Endothelial cell of umbilical vein (primary cell): ENCODE measurements at regions not wholly inside any gene's neighbourhood (a gene's known extent, or its start where the extent isn't known, plus 50 kb on each side); places are given as distances from the start of the nearest gene placed in this dataset.

ENCODE experiments used
- BruUV-seq: library from RNA; stranded (reverse); fragments of 400-500 nt; replicated peaks from 2 replicates; lab custom pipeline; 2021; lab: Mats Ljungman, UMichigan
- CTCF ChIA-PET: fragments of 300-600, 350-600 bp; sonication (Branson Sonifier 250); formaldehyde crosslinking; loops from one replicate; lab custom pipeline; 2021; ENCODE audit warnings: antibody characterized with exemption, inconsistent platforms; lab: Charles Lee
- POLR2A ChIA-PET: fragments of 300-600, 350-600 bp; sonication (Branson Sonifier 250); formaldehyde crosslinking; loops from one replicate; lab custom pipeline; 2021; ENCODE audit warnings: antibody characterized with exemption, inconsistent platforms; lab: Charles Lee
- DNase-seq: peaks from one replicate; pipeline ENCODE4 v3.0.0-alpha.2; 2011; ENCODE audit warnings: low read depth, low spot score
- FAIRE-seq: peaks from 2 replicates; lab custom pipeline; 2011; peaks lifted over from hg19 to GRCh38; lab: Jason Lieb, UNC
- H2AFZ ChIP-seq: 2 replicates; pipeline ENCODE4 v1.6.0; 2012; ENCODE audit warnings: low read depth, low read length, control low read depth, inconsistent platforms
- H3K27ac ChIP-seq: 2 replicates; pipeline ENCODE4 v1.5.1; 2011; ENCODE audit warnings: low read depth, mild to moderate bottlenecking, control low read depth, low read length, moderate library complexity; ENCODE audit not compliant: insufficient read depth
- H3K27me3 ChIP-seq, 2 experiments: 2 replicates each; pipeline versions ENCODE4 v1.6.0 to v1.6.1; 2011; ENCODE audit warnings: low read length in 2 of 2, mixed read lengths in 1 of 2; ENCODE audit not compliant: control insufficient read depth in 2 of 2, insufficient read depth in 2 of 2
- H3K36me3 ChIP-seq, 2 experiments: 2 replicates in 1 of 2; 3 replicates in 1 of 2; pipeline ENCODE4 v1.5.1; 2011; ENCODE audit warnings: low read length in 2 of 2, mild to moderate bottlenecking in 1 of 2, moderate library complexity in 1 of 2; ENCODE audit not compliant: control insufficient read depth in 2 of 2, insufficient read depth in 2 of 2; ENCODE audit errors: extremely low read depth in 1 of 2
- H3K4me1 ChIP-seq: 3 replicates; pipeline ENCODE4 v1.5.1; 2011; ENCODE audit warnings: mild to moderate bottlenecking, low read length; ENCODE audit not compliant: control insufficient read depth, insufficient read depth; ENCODE audit errors: extremely low read depth
- H3K4me2 ChIP-seq: 2 replicates; pipeline ENCODE4 v1.6.1; 2011; ENCODE audit warnings: low read length, control low read depth, mixed read lengths; ENCODE audit not compliant: insufficient read depth
- H3K4me3 ChIP-seq, 3 experiments: fragments of 200-600 bp in 1 of 3; sonication (generic), shearing (Covaris generic) in 1 of 3; replicated peaks in 1 of 3; 2 replicates each; pipeline ENCODE4 v1.5.1; 2011 to 2016; ENCODE audit warnings: control low read depth in 3 of 3, low read length in 3 of 3, mild to moderate bottlenecking in 2 of 3, inconsistent platforms in 1 of 3, low read depth in 1 of 3, moderate library complexity in 1 of 3; ENCODE audit not compliant: insufficient read depth in 1 of 3
- H3K79me2 ChIP-seq: 2 replicates; pipeline ENCODE4 v1.6.0; 2012; ENCODE audit warnings: low read length, inconsistent platforms; ENCODE audit not compliant: control insufficient read depth, insufficient read depth
- H3K9ac ChIP-seq: replicated peaks from 2 replicates; pipeline ENCODE3; 2011; ENCODE audit warnings: low read length, control low read depth; ENCODE audit not compliant: insufficient read depth; ENCODE audit errors: extremely low read depth
- H3K9me1 ChIP-seq: replicated peaks from 3 replicates; pipeline ENCODE4 v1.6.0; 2011; ENCODE audit warnings: mild to moderate bottlenecking, low read length; ENCODE audit not compliant: control insufficient read depth, insufficient read depth; ENCODE audit errors: extremely low read depth
- H3K9me3 ChIP-seq: replicated peaks from 2 replicates; pipeline ENCODE4 v1.5.1; 2012; ENCODE audit warnings: low read length, inconsistent platforms; ENCODE audit not compliant: control insufficient read depth, insufficient read depth
- H4K20me1 ChIP-seq: replicated peaks from 2 replicates; pipeline ENCODE3; 2011; ENCODE audit warnings: mild to moderate bottlenecking, low read length; ENCODE audit not compliant: control insufficient read depth, insufficient read depth; ENCODE audit errors: extremely low read depth
- EZH2 ChIP-seq: IDR thresholded peaks from 2 replicates; pipeline ENCODE4 v1.6.1; 2012; ENCODE audit warnings: borderline replicate concordance, low read depth, mild to moderate bottlenecking, moderate library complexity, low read length, inconsistent platforms; ENCODE audit not compliant: severe bottlenecking
- FOS ChIP-seq: IDR thresholded peaks from 2 replicates; pipeline ENCODE4 v1.6.1; 2011; ENCODE audit warnings: mild to moderate bottlenecking, low read length, moderate library complexity, borderline replicate concordance; ENCODE audit not compliant: insufficient read depth
- GATA2 ChIP-seq: IDR thresholded peaks from 2 replicates; pipeline ENCODE4 v1.7.0; 2011; ENCODE audit warnings: low read depth, mild to moderate bottlenecking, moderate library complexity, mixed read lengths, low read length; ENCODE audit not compliant: insufficient read length, insufficient read depth
- JUN ChIP-seq: IDR thresholded peaks from 2 replicates; pipeline ENCODE4 v1.6.1; 2011; ENCODE audit warnings: borderline replicate concordance, low read depth; ENCODE audit not compliant: insufficient read length, insufficient read depth
- MYC ChIP-seq: IDR thresholded peaks from one replicate; pipeline ENCODE4 v1.6.1; 2011; ENCODE audit warnings: mild to moderate bottlenecking, low read depth, low read length
- POLR2A ChIP-seq: IDR thresholded peaks from 2 replicates; pipeline ENCODE4 v1.6.1; 2012; ENCODE audit warnings: low read depth, mild to moderate bottlenecking, control low read depth, low read length
- POLR2AphosphoS5 ChIP-seq: IDR thresholded peaks from 2 replicates; pipeline ENCODE4 v1.6.1; 2012; ENCODE audit warnings: low read depth, mild to moderate bottlenecking, control low read depth, low read length, moderate library complexity; ENCODE audit not compliant: insufficient read depth
- dilution Hi-C: fragments of 300-500 bp; cut with MboI; formaldehyde crosslinking; loops from one replicate; pipeline ENCODE4 v1.15.0; 2019; ENCODE audit warnings: low sequenced_read_pairs; ENCODE audit not compliant: extremely low pct_ligation_motif_present
- intact Hi-C: fragments of 100-400 bp; cut with micrococcal nuclease; formaldehyde crosslinking; loops from one replicate; pipeline ENCODE4 v1.10.0; 2022
- TF ChIP-seq, protein P1 (sequence below), 2 donors: IDR thresholded peaks; 1 replicate in 1 of 2; 2 replicates in 1 of 2; pipeline ENCODE4 v1.5.1; 2011; ENCODE audit warnings: low read length in 2 of 2, mild to moderate bottlenecking in 2 of 2, moderate library complexity in 2 of 2, control low read depth in 1 of 2, inconsistent platforms in 1 of 2, low read depth in 1 of 2; ENCODE audit not compliant: insufficient read depth in 1 of 2; ENCODE audit errors: extremely low read depth in 1 of 2
- TF ChIP-seq, protein P2 (sequence below): IDR thresholded peaks from 2 replicates; pipeline ENCODE4 v1.6.1; 2011; ENCODE audit not compliant: insufficient read depth, insufficient read length

DNA sequence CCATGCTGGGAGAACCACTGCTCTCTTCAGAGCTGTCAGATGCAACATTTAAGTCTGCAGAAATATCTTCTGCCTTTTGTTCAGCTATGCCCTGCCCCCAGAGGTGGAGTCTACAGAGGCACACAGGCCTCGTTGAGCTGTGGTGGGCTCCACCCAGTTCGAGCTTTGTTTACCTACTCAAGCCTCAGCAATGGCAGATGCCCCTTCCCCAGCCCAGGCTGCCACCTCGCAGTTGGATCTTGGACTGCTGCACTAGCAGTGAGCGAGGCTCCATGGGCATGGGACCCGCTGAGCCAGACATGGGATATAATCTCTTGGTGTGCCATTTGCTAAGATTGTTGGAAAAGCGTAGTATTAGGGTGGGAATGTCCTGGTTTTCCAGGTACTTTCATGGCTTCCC is 229.1 kb upstream of the C11orf87 start:
- ChIA-PET CTCF (no interaction called here), POLR2A (no interaction called here)
- Histone ChIP-seq H4K20me1 (no peaks in the 10 kb centered on the region), H3K4me2 (no peak overlapping the region), H3K27me3 (no peaks in the 10 kb centered on the region), H2AFZ (no peak overlapping the region), H3K36me3 (no peaks in the 10 kb centered on the region), H3K4me3 (no peak overlapping the region), H3K9ac (no peak overlapping the region), H3K27ac (no peak overlapping the region), H3K9me1 (no peaks in the 10 kb centered on the region), H3K9me3 (no peaks in the 10 kb centered on the region), H3K79me2 (no peaks in the 10 kb centered on the region), H3K4me1 (no peaks in the 10 kb centered on the region)
- no peak for TF ChIP-seq MYC
- no peak for TF ChIP-seq EZH2
- TF ChIP-seq POLR2A, result no peak
- TF ChIP-seq, protein P1, sequence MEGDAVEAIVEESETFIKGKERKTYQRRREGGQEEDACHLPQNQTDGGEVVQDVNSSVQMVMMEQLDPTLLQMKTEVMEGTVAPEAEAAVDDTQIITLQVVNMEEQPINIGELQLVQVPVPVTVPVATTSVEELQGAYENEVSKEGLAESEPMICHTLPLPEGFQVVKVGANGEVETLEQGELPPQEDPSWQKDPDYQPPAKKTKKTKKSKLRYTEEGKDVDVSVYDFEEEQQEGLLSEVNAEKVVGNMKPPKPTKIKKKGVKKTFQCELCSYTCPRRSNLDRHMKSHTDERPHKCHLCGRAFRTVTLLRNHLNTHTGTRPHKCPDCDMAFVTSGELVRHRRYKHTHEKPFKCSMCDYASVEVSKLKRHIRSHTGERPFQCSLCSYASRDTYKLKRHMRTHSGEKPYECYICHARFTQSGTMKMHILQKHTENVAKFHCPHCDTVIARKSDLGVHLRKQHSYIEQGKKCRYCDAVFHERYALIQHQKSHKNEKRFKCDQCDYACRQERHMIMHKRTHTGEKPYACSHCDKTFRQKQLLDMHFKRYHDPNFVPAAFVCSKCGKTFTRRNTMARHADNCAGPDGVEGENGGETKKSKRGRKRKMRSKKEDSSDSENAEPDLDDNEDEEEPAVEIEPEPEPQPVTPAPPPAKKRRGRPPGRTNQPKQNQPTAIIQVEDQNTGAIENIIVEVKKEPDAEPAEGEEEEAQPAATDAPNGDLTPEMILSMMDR (IDR thresholded peaks at IDR 0.05; ENCODE audit: extremely low read depth in 1 of 2, insufficient read depth in 1 of 2, low read depth in 1 of 2, low read length in 2 of 2), result no peak
- TF ChIP-seq, protein P2, sequence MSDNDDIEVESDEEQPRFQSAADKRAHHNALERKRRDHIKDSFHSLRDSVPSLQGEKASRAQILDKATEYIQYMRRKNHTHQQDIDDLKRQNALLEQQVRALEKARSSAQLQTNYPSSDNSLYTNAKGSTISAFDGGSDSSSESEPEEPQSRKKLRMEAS, result no peak
- TF ChIP-seq FOS, result no peak
- TF ChIP-seq JUN, result no peak
- TF ChIP-seq GATA2, result no peak
- no peak for TF ChIP-seq POLR2AphosphoS5
- BruUV-seq, result no TSS peak
- no peak for DNase-seq
- FAIRE-seq, result no peak
- intact Hi-C loops, result no loop called here
- dilution Hi-C loops, result no loop called here
